ENCODE measurements at regions not wholly inside any gene's neighbourhood (a gene's known extent, or its start where the extent isn't known, plus 50 kb on each side); places are given as distances from the start of the nearest gene placed in this dataset.

GRCh38 chr21:27292783-27293182 lies 325.9 kb upstream of the ADAMTS5 start:
- TF ChIP-seq CTCF (IDR thresholded peaks at IDR 0.05) = no peak
- no peak for TF ChIP-seq EZH2 (IDR thresholded peaks at IDR 0.05; ENCODE audit: borderline replicate concordance, insufficient read depth, low read depth, low read length, poor library complexity, severe bottlenecking)
